ENCODE measurements at regions not wholly inside any gene's neighbourhood (a gene's known extent, or its start where the extent isn't known, plus 50 kb on each side); places are given as distances from the start of the nearest gene placed in this dataset.

DNA sequence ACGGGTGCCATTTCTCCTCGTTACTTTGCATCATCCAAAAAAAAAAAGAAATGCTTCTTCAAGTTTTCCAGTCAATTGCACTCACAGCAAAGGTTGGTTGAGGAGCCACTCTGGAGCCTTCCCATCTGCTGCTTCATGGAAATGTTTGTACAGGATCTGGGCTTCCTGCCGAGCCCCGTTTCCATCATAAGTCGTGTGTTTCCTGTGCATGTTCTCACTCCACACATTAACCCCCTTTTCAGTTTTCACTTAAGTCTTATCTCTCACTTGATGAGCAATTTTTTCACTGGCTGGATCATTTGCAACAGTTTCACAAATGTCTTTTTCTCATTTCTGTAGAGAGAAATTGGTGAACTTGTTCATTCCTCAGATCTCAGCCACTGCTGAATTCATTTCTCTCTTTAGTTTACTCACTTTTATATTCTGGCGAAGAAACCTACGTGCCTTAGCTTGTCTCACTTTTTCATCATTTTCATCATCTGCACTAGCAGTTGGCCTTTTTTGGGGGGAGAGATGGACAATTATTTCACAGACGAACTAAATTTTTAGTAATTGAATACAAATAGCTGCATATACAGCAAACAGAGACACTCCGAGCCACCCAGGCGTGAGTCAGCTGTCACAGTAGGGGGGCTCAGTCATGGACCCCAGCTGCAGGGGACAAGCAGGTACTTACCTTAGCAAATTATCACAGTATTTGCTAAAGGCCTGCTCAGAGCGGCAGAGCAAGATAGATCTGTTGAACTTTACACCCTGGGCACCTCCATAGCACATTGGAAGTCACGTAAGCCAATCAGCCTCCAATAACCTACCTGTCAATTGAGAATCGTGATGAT is 750.8 kb upstream of the ID2 start:
- TF ChIP-seq NFIC (IDR thresholded peaks at IDR 0.05), result no peak
- no peak for TF ChIP-seq FOXM1 (IDR thresholded peaks at IDR 0.05; ENCODE audit: borderline replicate concordance, low read depth)
- no peak for TF ChIP-seq TEAD4 (IDR thresholded peaks at IDR 0.05)
- TF ChIP-seq, protein P1, sequence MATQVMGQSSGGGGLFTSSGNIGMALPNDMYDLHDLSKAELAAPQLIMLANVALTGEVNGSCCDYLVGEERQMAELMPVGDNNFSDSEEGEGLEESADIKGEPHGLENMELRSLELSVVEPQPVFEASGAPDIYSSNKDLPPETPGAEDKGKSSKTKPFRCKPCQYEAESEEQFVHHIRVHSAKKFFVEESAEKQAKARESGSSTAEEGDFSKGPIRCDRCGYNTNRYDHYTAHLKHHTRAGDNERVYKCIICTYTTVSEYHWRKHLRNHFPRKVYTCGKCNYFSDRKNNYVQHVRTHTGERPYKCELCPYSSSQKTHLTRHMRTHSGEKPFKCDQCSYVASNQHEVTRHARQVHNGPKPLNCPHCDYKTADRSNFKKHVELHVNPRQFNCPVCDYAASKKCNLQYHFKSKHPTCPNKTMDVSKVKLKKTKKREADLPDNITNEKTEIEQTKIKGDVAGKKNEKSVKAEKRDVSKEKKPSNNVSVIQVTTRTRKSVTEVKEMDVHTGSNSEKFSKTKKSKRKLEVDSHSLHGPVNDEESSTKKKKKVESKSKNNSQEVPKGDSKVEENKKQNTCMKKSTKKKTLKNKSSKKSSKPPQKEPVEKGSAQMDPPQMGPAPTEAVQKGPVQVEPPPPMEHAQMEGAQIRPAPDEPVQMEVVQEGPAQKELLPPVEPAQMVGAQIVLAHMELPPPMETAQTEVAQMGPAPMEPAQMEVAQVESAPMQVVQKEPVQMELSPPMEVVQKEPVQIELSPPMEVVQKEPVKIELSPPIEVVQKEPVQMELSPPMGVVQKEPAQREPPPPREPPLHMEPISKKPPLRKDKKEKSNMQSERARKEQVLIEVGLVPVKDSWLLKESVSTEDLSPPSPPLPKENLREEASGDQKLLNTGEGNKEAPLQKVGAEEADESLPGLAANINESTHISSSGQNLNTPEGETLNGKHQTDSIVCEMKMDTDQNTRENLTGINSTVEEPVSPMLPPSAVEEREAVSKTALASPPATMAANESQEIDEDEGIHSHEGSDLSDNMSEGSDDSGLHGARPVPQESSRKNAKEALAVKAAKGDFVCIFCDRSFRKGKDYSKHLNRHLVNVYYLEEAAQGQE (IDR thresholded peaks at IDR 0.05; ENCODE audit: low read depth), result no peak
- TF ChIP-seq EGR1 (IDR thresholded peaks at IDR 0.05), result no peak
- TF ChIP-seq EP300 (IDR thresholded peaks at IDR 0.05; ENCODE audit: borderline replicate concordance), result no peak
- TF ChIP-seq, protein P2, sequence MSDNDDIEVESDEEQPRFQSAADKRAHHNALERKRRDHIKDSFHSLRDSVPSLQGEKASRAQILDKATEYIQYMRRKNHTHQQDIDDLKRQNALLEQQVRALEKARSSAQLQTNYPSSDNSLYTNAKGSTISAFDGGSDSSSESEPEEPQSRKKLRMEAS (IDR thresholded peaks at IDR 0.05), result no peak
- TF ChIP-seq, protein P3, sequence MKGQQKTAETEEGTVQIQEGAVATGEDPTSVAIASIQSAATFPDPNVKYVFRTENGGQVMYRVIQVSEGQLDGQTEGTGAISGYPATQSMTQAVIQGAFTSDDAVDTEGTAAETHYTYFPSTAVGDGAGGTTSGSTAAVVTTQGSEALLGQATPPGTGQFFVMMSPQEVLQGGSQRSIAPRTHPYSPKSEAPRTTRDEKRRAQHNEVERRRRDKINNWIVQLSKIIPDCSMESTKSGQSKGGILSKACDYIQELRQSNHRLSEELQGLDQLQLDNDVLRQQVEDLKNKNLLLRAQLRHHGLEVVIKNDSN (IDR thresholded peaks at IDR 0.05), result no peak
- no peak for TF ChIP-seq YY1 (IDR thresholded peaks at IDR 0.05; ENCODE audit: low read depth)
- no peak for TF ChIP-seq TAF1 (IDR thresholded peaks at IDR 0.05; ENCODE audit: low read depth)
- TF ChIP-seq CEBPB (IDR thresholded peaks at IDR 0.05), result no peak
- no peak for TF ChIP-seq CREB1 (IDR thresholded peaks at IDR 0.05; ENCODE audit: low read depth)

DNA sequence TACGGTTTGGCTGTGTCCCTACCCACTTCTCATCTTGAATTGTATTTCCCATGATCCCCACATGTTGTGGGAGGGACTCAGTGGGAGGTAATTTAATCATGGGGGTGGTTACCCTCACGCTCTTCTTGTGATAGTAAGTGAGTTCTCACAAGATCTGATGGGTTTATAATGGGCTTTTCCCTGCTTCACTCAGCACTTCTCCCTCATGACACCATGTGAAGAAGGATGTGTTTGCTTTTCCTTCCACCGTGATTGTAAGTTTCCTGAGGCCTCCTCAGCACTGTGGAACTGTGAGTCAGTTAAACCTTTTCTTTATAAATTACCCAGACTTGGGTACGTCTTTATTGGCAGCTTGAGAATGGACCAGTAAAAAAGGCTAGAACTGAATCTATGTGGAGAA is 750.0 kb upstream of the ID2 start:
- TF ChIP-seq YY1 (IDR thresholded peaks at IDR 0.05; ENCODE audit: low read depth) (no peak), CEBPB (IDR thresholded peaks at IDR 0.05) (no peak), CREB1 (IDR thresholded peaks at IDR 0.05; ENCODE audit: low read depth) (no peak), RAD21 (IDR thresholded peaks at IDR 0.05; ENCODE audit: low read depth) (no peak), FOXM1 (IDR thresholded peaks at IDR 0.05; ENCODE audit: borderline replicate concordance, low read depth) (no peak), TEAD4 (IDR thresholded peaks at IDR 0.05) (no peak), EP300 (IDR thresholded peaks at IDR 0.05; ENCODE audit: borderline replicate concordance) (no peak), EGR1 (IDR thresholded peaks at IDR 0.05) (no peak), TAF1 (IDR thresholded peaks at IDR 0.05; ENCODE audit: low read depth) (no peak), TCF12 (IDR thresholded peaks at IDR 0.05; ENCODE audit: low read depth) (no peak)
- TF ChIP-seq, protein P1 (IDR thresholded peaks at IDR 0.05; ENCODE audit: low read depth), result no peak
- TF ChIP-seq, protein P3 (IDR thresholded peaks at IDR 0.05), result no peak
- TF ChIP-seq, protein P2 (IDR thresholded peaks at IDR 0.05), result no peak

DNA sequence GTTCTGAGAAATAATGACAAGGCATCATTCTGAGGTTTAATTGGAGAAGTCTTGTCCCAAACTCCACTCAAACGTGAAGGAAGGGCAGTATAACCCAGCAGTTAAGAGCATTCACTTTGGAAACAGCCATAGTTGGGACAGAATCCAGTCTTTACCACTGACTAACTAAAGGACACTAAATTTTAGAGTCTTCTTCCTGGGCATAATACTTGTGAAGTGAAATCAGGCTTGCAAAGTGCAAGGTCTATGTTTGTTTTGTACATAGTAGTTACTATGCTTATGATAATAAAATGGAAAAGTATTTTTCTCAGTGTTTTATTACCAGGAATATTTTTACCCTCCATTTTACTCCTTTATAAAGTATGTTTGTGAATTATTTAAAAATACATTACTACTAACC is 748.2 kb upstream of the ID2 start:
- TF ChIP-seq RAD21 (IDR thresholded peaks at IDR 0.05; ENCODE audit: low read depth) (no peak), EGR1 (IDR thresholded peaks at IDR 0.05) (no peak), NFIC (IDR thresholded peaks at IDR 0.05) (no peak), ZBTB7A (IDR thresholded peaks at IDR 0.05; ENCODE audit: low read depth) (no peak), TAF1 (IDR thresholded peaks at IDR 0.05; ENCODE audit: low read depth) (no peak), EP300 (IDR thresholded peaks at IDR 0.05; ENCODE audit: borderline replicate concordance) (no peak), TEAD4 (IDR thresholded peaks at IDR 0.05) (no peak), FOXM1 (IDR thresholded peaks at IDR 0.05; ENCODE audit: borderline replicate concordance, low read depth) (no peak), TCF12 (IDR thresholded peaks at IDR 0.05; ENCODE audit: low read depth) (no peak), CREB1 (IDR thresholded peaks at IDR 0.05; ENCODE audit: low read depth) (no peak), YY1 (IDR thresholded peaks at IDR 0.05; ENCODE audit: low read depth) (no peak), CEBPB (IDR thresholded peaks at IDR 0.05) (no peak)
- TF ChIP-seq, protein P3 (IDR thresholded peaks at IDR 0.05), result no peak
- TF ChIP-seq, protein P1 (IDR thresholded peaks at IDR 0.05; ENCODE audit: low read depth), result no peak
- TF ChIP-seq, protein P2 (IDR thresholded peaks at IDR 0.05), result no peak
